WI38 (cell line): ENCODE measurements at regions not wholly inside any gene's neighbourhood (a gene's known extent, or its start where the extent isn't known, plus 50 kb on each side); places are given as distances from the start of the nearest gene placed in this dataset.

Experiments
- H3K4me3 ChIP-seq: 2 replicates; pipeline ENCODE4 v1.5.1; 2011; ENCODE audit warnings: low read depth, mild to moderate bottlenecking, control low read depth, low read length
- CTCF ChIP-seq: IDR thresholded peaks from 2 replicates; pipeline ENCODE4 v1.5.1; 2012; ENCODE audit warnings: low read depth, mild to moderate bottlenecking, control low read depth, low read length

GRCh38 chr14:97276573-97276972, 479.4 kb downstream of the VRK1 start:
- TF ChIP-seq CTCF: no peak

GRCh38 chr14:97277711-97278110, 480.5 kb downstream of the VRK1 start:
- H3K4me3 ChIP-seq: no peak overlapping the region
- TF ChIP-seq CTCF: no peak

More at GRCh38 chr14:97276573-97276972, 479.4 kb downstream of the VRK1 start:
- no peak overlapping the region for H3K4me3 ChIP-seq

- no peak for TF ChIP-seq CTCF
- no peak overlapping the region for H3K4me3 ChIP-seq
Measured at GRCh38 chr14:97280526-97280925, 483.3 kb downstream of the VRK1 start.

GRCh38 chr14:97281741-97282140, 484.6 kb downstream of the VRK1 start:
- no peak for TF ChIP-seq CTCF
- no peak overlapping the region for H3K4me3 ChIP-seq

- TF ChIP-seq CTCF: no peak
- H3K4me3 ChIP-seq: no peak overlapping the region
Measured at GRCh38 chr14:97282210-97283004, 485.2 kb downstream of the VRK1 start.

- no peak for TF ChIP-seq CTCF
- H3K4me3 ChIP-seq: no peak overlapping the region
Measured at GRCh38 chr14:97283005-97283403, 485.8 kb downstream of the VRK1 start.

GRCh38 chr14:97283426-97283825, 486.2 kb downstream of the VRK1 start:
- H3K4me3 ChIP-seq: no peak overlapping the region

More at GRCh38 chr14:97283426-97283825, 486.2 kb downstream of the VRK1 start:
- TF ChIP-seq CTCF: no peak
